K562 (cell line): ENCODE measurements at regions not wholly inside any gene's neighbourhood (a gene's known extent, or its start where the extent isn't known, plus 50 kb on each side); places are given as distances from the start of the nearest gene placed in this dataset.

Source experiments
- ELK3 ChIP-seq: fragments of 450-650 bp; formaldehyde crosslinking; IDR thresholded peaks from 2 replicates; pipeline ENCODE4 v1.4.0; 2020; ENCODE audit warnings: mild to moderate bottlenecking
- ESRRA ChIP-seq: fragments of 450-650 bp; IDR thresholded peaks from 2 replicates; pipeline ENCODE4 v1.6.1; 2014; ENCODE audit warnings: low read depth, mild to moderate bottlenecking, moderate library complexity, borderline replicate concordance
- ESRRB ChIP-seq: fragments of 250-450 bp; sonication (Bioruptor Pico); IDR thresholded peaks from 2 replicates; pipeline ENCODE4 v1.5.0; 2020; ENCODE audit warnings: mild to moderate bottlenecking, moderate library complexity, borderline replicate concordance
- HMGXB4 ChIP-seq: sonication (generic); formaldehyde crosslinking; IDR thresholded peaks from 2 replicates; pipeline ENCODE4 v1.8.1; 2023; ENCODE audit warnings: mild to moderate bottlenecking, missing genetic modification reagents
- IRF9 ChIP-seq: fragments of 450-650 bp; IDR thresholded peaks from 2 replicates; pipeline ENCODE4 v1.6.1; 2016; ENCODE audit warnings: missing biosample characterization, missing genetic modification characterization
- JUN ChIP-seq, 2 experiments: sonication (generic) in 1 of 2; formaldehyde crosslinking in 1 of 2; IDR thresholded peaks; 2 replicates each; pipeline versions ENCODE4 v1.6.1 to v1.8.0; 2012 to 2022; ENCODE audit warnings: borderline replicate concordance in 2 of 2, mild to moderate bottlenecking in 2 of 2, improper control_type of control experiment in 1 of 2, low read depth in 1 of 2, low read length in 1 of 2, missing genetic modification reagents in 1 of 2
- KAT7 ChIP-seq: sonication (generic); formaldehyde crosslinking; IDR thresholded peaks from 2 replicates; pipeline ENCODE4 v1.8.0; 2022; ENCODE audit warnings: missing genetic modification reagents, mild to moderate bottlenecking, borderline replicate concordance
- MCM5 ChIP-seq: fragments of 450-650 bp; IDR thresholded peaks from 2 replicates; pipeline ENCODE4 v1.6.1; 2016; ENCODE audit warnings: low read depth
- NCOA1 ChIP-seq: fragments of 450-650 bp; IDR thresholded peaks from 2 replicates; pipeline ENCODE4 v1.6.1; 2016; ENCODE audit warnings: low read depth
- NELFE ChIP-seq: IDR thresholded peaks from 2 replicates; pipeline ENCODE4 v1.6.1; 2011; ENCODE audit warnings: mild to moderate bottlenecking; ENCODE audit not compliant: insufficient read depth, insufficient read length
- NR2C2 ChIP-seq, 2 experiments: fragments of 200-800 bp in 1 of 2; sonication (Bioruptor generic) in 1 of 2; sonication (generic) in 1 of 2; formaldehyde crosslinking in 1 of 2; IDR thresholded peaks; 2 replicates each; pipeline versions ENCODE4 v1.6.1 to v1.8.0; 2016 to 2022; ENCODE audit warnings: mild to moderate bottlenecking in 1 of 2, missing compliant biosample characterization in 1 of 2, missing genetic modification characterization in 1 of 2, missing genetic modification reagents in 1 of 2
- PHTF2 ChIP-seq: fragments of 250-450 bp; sonication (Bioruptor Pico); IDR thresholded peaks from 2 replicates; pipeline ENCODE4 v1.5.0; 2021; ENCODE audit warnings: mild to moderate bottlenecking
- PKNOX1 ChIP-seq: fragments of 450-650 bp; IDR thresholded peaks from 2 replicates; pipeline ENCODE4 v1.6.1; 2016
- SLC30A9 ChIP-seq: fragments of 250-450 bp; sonication (Bioruptor Pico); IDR thresholded peaks from 2 replicates; pipeline ENCODE4 v1.8.0; 2022; ENCODE audit warnings: mild to moderate bottlenecking, moderate library complexity
- SMAD3 ChIP-seq: fragments of 450-650 bp; formaldehyde crosslinking; conservative IDR thresholded peaks from 2 replicates; pipeline ENCODE4 v1.4.0; 2020; ENCODE audit warnings: mild to moderate bottlenecking
- SRSF7 ChIP-seq: fragments of 200-400 bp; formaldehyde crosslinking; optimal IDR thresholded peaks from 2 replicates; pipeline ENCODE3; 2017; ENCODE audit warnings: mild to moderate bottlenecking, low read depth, low read length
- TFE3 ChIP-seq: fragments of 450-650 bp; formaldehyde crosslinking; IDR thresholded peaks from 2 replicates; pipeline ENCODE4 v1.4.0; 2020; ENCODE audit warnings: mild to moderate bottlenecking, mixed read lengths
- ZBTB26 ChIP-seq: fragments of 450-650 bp; formaldehyde crosslinking; IDR thresholded peaks from 2 replicates; pipeline ENCODE4 v1.4.0; 2022; ENCODE audit warnings: missing genetic modification characterization
- ZNF146 ChIP-seq: IDR thresholded peaks from one replicate; pipeline ENCODE4 v1.6.1; 2018; ENCODE audit warnings: missing compliant biosample characterization; ENCODE audit not compliant: unreplicated experiment
- ZNF174 ChIP-seq: fragments of 250-450 bp; sonication (Bioruptor Pico); IDR thresholded peaks from 2 replicates; pipeline ENCODE4 v1.4.0; 2020; ENCODE audit warnings: mild to moderate bottlenecking

GRCh38 chr10:89086801-89087521 is 96.4 kb downstream of the FAS start (continued):
- no peak for TF ChIP-seq ZBTB26
- TF ChIP-seq NELFE: no peak
- TF ChIP-seq MCM5: no peak
- TF ChIP-seq SRSF7: no peak
- no peak for TF ChIP-seq SLC30A9 (CRISPR knock-in tag)
- TF ChIP-seq ESRRB (CRISPR knock-in tag): no peak
- peak; percentile 87 for TF ChIP-seq IRF9 (tag)
- no peak for TF ChIP-seq SMAD3 (CRISPR knock-in tag)
- no peak for TF ChIP-seq NR2C2 (CRISPR knock-in tag; IDR thresholded peaks at IDR 0.05)
- TF ChIP-seq NR2C2 (tag; IDR thresholded peaks at IDR 0.05): peak; percentile 29; the same call in 1 of the 2 replicates
- TF ChIP-seq ESRRA: peak; percentile 45; the same call in 1 of the 2 replicates
- TF ChIP-seq ZNF174 (CRISPR knock-in tag): no peak
- no peak for TF ChIP-seq PKNOX1
- TF ChIP-seq TFE3 (CRISPR knock-in tag): peak; percentile 97
- no peak for TF ChIP-seq HMGXB4 (CRISPR knock-in tag)
- no peak for TF ChIP-seq ELK3 (CRISPR knock-in tag)
- no peak for TF ChIP-seq ZNF146 (CRISPR knock-in tag)
- TF ChIP-seq JUN (IDR thresholded peaks at IDR 0.05; ENCODE audit: borderline replicate concordance, low read depth, low read length): peak; percentile 33; the same call in 1 of the 2 replicates
- TF ChIP-seq JUN (CRISPR knock-in tag; IDR thresholded peaks at IDR 0.05; ENCODE audit: borderline replicate concordance): no peak
- TF ChIP-seq KAT7 (CRISPR knock-in tag): no peak
- no peak for TF ChIP-seq PHTF2 (CRISPR knock-in tag)
- no peak for TF ChIP-seq NCOA1
